ENCODE measurements at regions not wholly inside any gene's neighbourhood (a gene's known extent, or its start where the extent isn't known, plus 50 kb on each side); places are given as distances from the start of the nearest gene placed in this dataset.
"Not testable (repeated sequence)": the region's sequence is repeated elsewhere in the genome, so short reads cannot be mapped to it uniquely, and the experiment has no call there.

DNA sequence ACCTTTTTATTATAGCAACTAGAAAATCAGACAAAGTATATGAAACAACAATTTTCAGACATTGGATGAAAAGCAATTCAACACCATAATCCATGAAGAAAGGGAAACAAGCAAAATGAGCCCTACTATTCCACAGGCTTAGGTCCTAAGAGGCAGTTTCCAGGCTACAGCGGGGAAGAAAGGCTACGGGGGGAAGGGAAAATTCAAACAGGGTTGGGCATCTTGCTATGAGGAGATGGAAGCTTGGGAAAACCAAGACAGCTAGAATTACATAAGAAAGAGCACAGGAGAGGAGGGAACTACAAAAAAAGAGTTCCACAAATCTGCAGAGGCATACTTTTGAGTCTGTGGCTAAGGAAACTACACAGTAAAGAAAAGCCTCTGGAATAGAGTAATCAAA lies 356.0 kb upstream of the CLEC14A start:
- no peak overlapping the region for H3K4me3 ChIP-seq (ENCODE audit: low read depth, low read length)
- no peak for DNase-seq (ENCODE audit: low read depth)
- in situ Hi-C loops (cut with HindIII; ENCODE audit: low sequenced_read_pairs): no loop called here
- no peak for TF ChIP-seq CTCF (IDR thresholded peaks at IDR 0.05; ENCODE audit: low read depth, low read length, missing control alignments)

GRCh38 chr14:38608244-38608643 lies 352.4 kb upstream of the CLEC14A start:
- no peak for DNase-seq (ENCODE audit: low read depth)
- in situ Hi-C loops (cut with HindIII; ENCODE audit: low sequenced_read_pairs): no loop called here
- no peak overlapping the region for H3K4me3 ChIP-seq (ENCODE audit: low read depth, low read length)
- no peak for TF ChIP-seq CTCF (IDR thresholded peaks at IDR 0.05; ENCODE audit: low read depth, low read length, missing control alignments)

- no peak overlapping the region for H3K4me3 ChIP-seq (ENCODE audit: low read depth, low read length)
- TF ChIP-seq CTCF (IDR thresholded peaks at IDR 0.05; ENCODE audit: low read depth, low read length, missing control alignments): no peak
- DNase-seq (ENCODE audit: low read depth): no peak
- in situ Hi-C loops (cut with HindIII; ENCODE audit: low sequenced_read_pairs): no loop called here
These were observed 349.6 kb upstream of the CLEC14A start for GRCh38 chr14:38605193-38606114.

- TF ChIP-seq CTCF (IDR thresholded peaks at IDR 0.05; ENCODE audit: low read depth, low read length, missing control alignments): peak; percentile 23
- in situ Hi-C loops (cut with HindIII; ENCODE audit: low sequenced_read_pairs); DNase-seq (ENCODE audit: low read depth); H3K4me3 ChIP-seq (ENCODE audit: low read depth, low read length): not testable (repeated sequence)
These were observed 344.7 kb upstream of the CLEC14A start for GRCh38 chr14:38600572-38600971.

GRCh38 chr14:38593476-38593875 lies 337.6 kb upstream of the CLEC14A start:
- no peak overlapping the region for H3K4me3 ChIP-seq (ENCODE audit: low read depth, low read length)
- in situ Hi-C loops (cut with HindIII; ENCODE audit: low sequenced_read_pairs): no loop called here
- DNase-seq (ENCODE audit: low read depth): no peak
- no peak for TF ChIP-seq CTCF (IDR thresholded peaks at IDR 0.05; ENCODE audit: low read depth, low read length, missing control alignments)

DNA sequence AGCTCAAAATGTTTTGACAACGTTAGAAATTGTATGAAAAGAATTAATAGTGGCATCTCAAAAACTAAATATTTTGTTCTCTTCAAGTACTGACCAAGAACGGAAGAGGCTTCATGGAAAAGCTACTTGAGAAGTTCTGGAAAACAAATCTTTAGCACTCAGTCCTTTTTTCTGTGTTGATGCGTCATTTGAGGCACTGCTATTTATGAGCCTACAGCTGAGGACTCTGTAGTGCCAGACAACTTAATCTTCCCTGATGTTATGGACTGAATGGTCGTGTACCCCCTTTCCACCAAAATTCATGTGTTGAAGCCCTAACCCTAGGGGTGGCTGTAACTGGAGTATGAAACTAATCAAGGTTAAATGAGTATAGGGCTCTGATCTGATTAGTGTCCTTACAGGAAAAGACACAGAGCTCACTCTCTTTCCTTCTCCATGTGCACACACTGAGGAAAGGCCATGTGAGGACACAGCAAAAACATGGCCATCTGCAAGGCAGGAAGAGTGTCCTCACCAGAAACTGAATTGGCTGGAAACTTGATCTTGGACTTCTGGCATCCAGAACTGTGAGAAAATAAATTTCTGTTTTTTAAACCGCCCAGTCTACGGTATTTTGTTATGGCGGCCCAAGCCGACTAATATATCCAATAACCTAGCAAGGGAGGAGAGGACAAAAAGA lies 337.0 kb upstream of the CLEC14A start:
- no peak for TF ChIP-seq CTCF (IDR thresholded peaks at IDR 0.05; ENCODE audit: low read depth, low read length, missing control alignments)
- in situ Hi-C loops (cut with HindIII; ENCODE audit: low sequenced_read_pairs): no loop called here
- H3K4me3 ChIP-seq (ENCODE audit: low read depth, low read length): no peak overlapping the region
- no peak for DNase-seq (ENCODE audit: low read depth)

All from astrocyte of the cerebellum (primary cell).